Uterus (tissue), 2 donors: ENCODE measurements at regions not wholly inside any gene's neighbourhood (a gene's known extent, or its start where the extent isn't known, plus 50 kb on each side); places are given as distances from the start of the nearest gene placed in this dataset.

ENCODE experiments used
- CTCF ChIP-seq, 4 experiments: fragments of 200-600 bp in 2 of 4; fragments of 450-650 bp in 2 of 4; sonication (generic) in 2 of 4; IDR thresholded peaks; one replicate each; pipeline ENCODE4 v1.5.1; 2016 to 2019; ENCODE audit warnings: antibody characterized with exemption in 4 of 4, mild to moderate bottlenecking in 2 of 4, moderate library complexity in 1 of 4
- POLR2A ChIP-seq, 2 donors: fragments of 450-650 bp; IDR thresholded peaks; one replicate each; pipeline ENCODE4 v1.6.1; 2016; ENCODE audit warnings: antibody characterized with exemption in 2 of 2, mild to moderate bottlenecking in 1 of 2, moderate library complexity in 1 of 2

- no peak for TF ChIP-seq POLR2A (IDR thresholded peaks at IDR 0.05)
- no peak for TF ChIP-seq CTCF (IDR thresholded peaks at IDR 0.05)
Observed at GRCh38 chr1:178599087-178599486, 86.2 kb downstream of the TEX35 start.
